GM12891 (cell line): ENCODE measurements at regions not wholly inside any gene's neighbourhood (a gene's known extent, or its start where the extent isn't known, plus 50 kb on each side); places are given as distances from the start of the nearest gene placed in this dataset.

Experiments
- PAX5 ChIP-seq: IDR thresholded peaks from 2 replicates; pipeline ENCODE4 v1.6.1; 2011; ENCODE audit warnings: low read length, moderate library complexity, mild to moderate bottlenecking; ENCODE audit not compliant: insufficient read depth, severe bottlenecking
- POLR2A ChIP-seq: IDR thresholded peaks from 2 replicates; pipeline ENCODE4 v1.6.1; 2011; ENCODE audit warnings: low read depth, low read length, control low read depth
- POLR2AphosphoS5 ChIP-seq: IDR thresholded peaks from 2 replicates; pipeline ENCODE4 v1.6.1; 2011; ENCODE audit warnings: low read depth, low read length, control low read depth
- POU2F2 ChIP-seq: IDR thresholded peaks from 2 replicates; pipeline ENCODE4 v1.6.1; 2011; ENCODE audit warnings: low read depth, mild to moderate bottlenecking, control low read depth, low read length, moderate library complexity
- TAF1 ChIP-seq: IDR thresholded peaks from 2 replicates; pipeline ENCODE4 v1.6.1; 2011; ENCODE audit warnings: low read depth, low read length, control low read depth

GRCh38 chr2:66862885-66863650, 428.1 kb downstream of the MEIS1 start:
- TF ChIP-seq POLR2AphosphoS5 = no peak
- TF ChIP-seq POLR2A = no peak
- no peak for TF ChIP-seq TAF1
- no peak for TF ChIP-seq PAX5
- no peak for TF ChIP-seq POU2F2
